GM12892 (cell line): ENCODE measurements at regions not wholly inside any gene's neighbourhood (a gene's known extent, or its start where the extent isn't known, plus 50 kb on each side); places are given as distances from the start of the nearest gene placed in this dataset.

Experiments used
- DNase-seq: peaks from one replicate; pipeline ENCODE4 v3.0.0; 2011; ENCODE audit not compliant: insufficient read length
- FAIRE-seq: peaks from 2 replicates; lab custom pipeline; 2011; peaks lifted over from hg19 to GRCh38; lab: Jason Lieb, UNC
- POLR2A ChIP-seq: IDR thresholded peaks from 2 replicates; pipeline ENCODE4 v1.6.1; 2011; ENCODE audit warnings: low read depth, low read length, control low read depth
- POLR2AphosphoS5 ChIP-seq: IDR thresholded peaks from 2 replicates; pipeline ENCODE4 v1.6.1; 2011; ENCODE audit warnings: low read depth, low read length, control low read depth
- TAF1 ChIP-seq: IDR thresholded peaks from 2 replicates; pipeline ENCODE4 v1.6.1; 2011; ENCODE audit warnings: low read depth, mild to moderate bottlenecking, control low read depth, low read length, borderline replicate concordance

DNA sequence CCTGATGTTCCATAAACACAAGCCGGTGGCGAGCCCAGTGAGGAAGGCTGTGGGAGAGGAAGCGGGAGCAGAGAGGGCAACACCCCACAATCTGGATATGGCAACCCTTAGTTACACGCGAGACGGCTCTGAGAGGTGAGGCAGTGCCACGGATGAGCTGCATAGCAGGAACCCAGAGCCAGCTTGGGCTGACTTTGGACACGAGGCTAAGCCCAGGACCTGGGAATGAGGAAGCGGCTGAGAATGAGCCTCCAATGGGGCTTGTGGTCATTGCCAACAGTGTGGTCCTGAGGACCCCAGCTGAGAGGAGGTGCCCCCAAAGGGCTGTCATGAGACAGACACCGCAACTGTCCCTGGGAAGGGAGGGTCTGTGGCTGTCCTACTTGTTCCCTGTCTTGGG, 160.0 kb upstream of the SMIM23 start:
- FAIRE-seq, result no peak
- no peak for DNase-seq

DNA sequence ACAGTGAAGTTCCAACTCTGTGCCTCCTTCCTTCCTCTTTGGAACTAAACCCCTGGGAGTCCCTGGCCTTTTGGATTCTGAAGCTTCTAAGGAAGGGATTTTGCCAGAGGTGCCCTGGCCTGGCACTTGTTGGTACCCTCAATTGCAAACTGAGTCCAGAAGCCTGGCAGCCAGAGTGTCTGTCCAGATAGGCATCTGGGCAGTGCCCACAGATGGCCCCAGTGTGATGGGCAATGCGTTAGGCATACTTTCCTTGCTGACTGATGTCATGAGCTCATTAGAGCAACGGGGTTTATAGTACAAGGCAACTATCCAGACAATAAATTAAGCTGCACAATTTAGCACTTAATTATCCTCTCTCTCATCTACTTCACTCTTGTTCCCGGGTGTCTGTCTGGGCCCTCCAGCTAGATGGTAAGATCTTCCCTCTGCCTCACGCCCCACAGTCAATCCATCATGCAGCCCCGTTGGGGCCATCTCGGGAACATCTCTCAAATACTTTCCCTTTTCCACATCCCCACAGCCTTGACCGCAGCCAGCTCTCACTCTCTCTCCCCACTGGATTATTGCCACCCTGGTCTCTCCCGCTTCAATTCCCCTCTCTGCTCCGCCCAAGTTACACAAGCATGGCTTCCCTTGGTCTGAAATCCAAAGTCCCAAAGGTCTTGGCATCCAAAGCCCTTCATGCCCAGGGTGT, 157.5 kb upstream of the SMIM23 start:
- no peak for TF ChIP-seq POLR2A
- no peak for TF ChIP-seq POLR2AphosphoS5
- no peak for TF ChIP-seq TAF1
- DNase-seq, result no peak
- FAIRE-seq, result no peak

More for the DNA sequence above, 160.0 kb upstream of the SMIM23 start:
- no peak for TF ChIP-seq TAF1
- TF ChIP-seq POLR2A, result no peak
- TF ChIP-seq POLR2AphosphoS5, result no peak

DNA sequence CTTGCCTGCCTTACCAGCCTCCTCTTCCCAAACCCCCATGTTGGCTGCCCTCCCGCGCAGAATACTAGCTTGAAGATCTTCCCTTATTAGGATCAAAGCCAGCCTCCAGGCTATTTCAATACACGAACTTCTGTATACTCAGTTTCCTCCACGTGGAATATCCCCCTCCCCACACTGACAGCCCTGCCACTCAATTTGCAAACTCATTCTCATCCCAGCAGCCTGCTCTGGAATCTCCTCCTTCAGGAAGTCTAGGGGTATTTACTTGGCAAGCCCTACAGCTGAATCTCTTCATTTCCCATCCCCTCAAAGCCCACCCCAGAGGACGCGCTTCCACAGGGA, 157.0 kb upstream of the SMIM23 start:
- TF ChIP-seq POLR2AphosphoS5 (no peak), POLR2A (no peak), TAF1 (no peak)
- no peak for DNase-seq
- FAIRE-seq, result no peak

GRCh38 chr5:171629221-171629620, 156.4 kb upstream of the SMIM23 start:
- FAIRE-seq (no peak), DNase-seq (no peak)
- TF ChIP-seq TAF1, result no peak
- no peak for TF ChIP-seq POLR2A
- no peak for TF ChIP-seq POLR2AphosphoS5

DNA sequence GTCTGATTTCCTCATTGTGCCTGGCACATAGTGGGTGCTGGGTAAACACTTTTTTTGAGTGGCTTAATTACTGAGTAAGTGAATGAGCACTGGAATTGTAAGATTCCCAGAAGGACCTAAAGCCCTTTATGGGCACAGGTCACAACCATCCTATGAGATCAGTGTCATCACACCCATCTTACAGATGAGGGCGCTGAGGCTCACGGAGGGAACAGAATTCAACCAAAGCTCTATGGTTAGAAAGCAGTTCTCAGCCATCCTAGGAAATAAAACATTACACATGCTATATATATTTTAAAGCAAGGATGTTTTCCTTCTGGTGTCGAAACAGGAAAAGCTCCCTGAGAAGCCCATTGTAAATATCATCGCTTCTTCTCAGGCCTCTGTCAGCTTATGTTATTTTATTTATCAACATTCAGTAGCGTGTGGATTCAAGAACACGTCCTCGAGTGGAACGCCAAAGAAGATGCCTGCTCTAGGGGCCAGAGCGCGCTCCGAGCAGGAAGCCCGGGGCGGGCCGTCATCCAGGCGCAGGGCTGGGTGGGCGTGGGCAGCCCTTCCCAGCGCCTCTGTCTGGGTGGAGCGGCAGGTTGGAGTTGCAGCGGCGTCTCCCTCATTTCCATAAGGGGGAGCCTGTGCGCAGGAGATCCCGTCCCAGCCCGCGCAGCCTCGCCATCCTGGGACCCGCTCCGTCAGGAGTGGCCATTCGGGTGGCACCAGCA, 155.8 kb upstream of the SMIM23 start:
- FAIRE-seq (no peak), DNase-seq (no peak)
- TF ChIP-seq TAF1, result no peak

DNA sequence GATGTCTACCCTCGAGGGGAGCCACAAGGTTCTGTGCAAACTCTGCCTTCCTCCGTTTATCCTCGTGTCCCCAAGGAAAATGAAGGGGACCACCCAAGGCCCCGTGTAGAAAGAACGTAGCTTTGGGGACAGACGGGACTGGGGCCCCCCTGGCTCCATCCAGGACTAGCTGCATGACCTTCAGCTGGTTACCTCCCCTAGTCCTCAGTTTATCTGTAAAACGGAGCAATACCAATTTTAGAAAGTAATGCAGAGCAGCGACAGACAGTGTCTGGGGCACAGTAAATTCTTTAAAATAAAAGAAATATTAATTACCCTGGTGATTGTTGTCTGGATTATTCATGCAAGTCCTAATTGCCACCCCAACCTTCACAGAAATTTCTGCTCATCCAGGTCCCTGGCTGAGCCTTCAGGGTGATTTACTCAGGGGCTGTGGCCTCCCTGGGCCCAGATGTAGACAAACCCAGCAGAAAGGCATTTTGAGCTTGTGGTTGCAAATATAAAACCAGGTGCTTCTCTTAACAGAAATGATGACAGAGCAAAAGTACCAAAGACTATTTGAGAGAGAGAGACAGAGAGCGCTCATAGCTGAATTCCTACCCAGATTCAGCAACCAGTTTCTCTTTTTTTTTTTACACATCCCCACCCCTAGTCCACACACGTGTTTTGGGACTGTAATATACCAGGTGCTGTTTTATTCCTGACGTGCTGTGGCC, 155.1 kb upstream of the SMIM23 start:
- TF ChIP-seq POLR2AphosphoS5 (no peak), TAF1 (no peak), POLR2A (no peak)
- DNase-seq (no peak), FAIRE-seq (no peak)

- FAIRE-seq (no peak), DNase-seq (no peak)
- no peak for TF ChIP-seq POLR2A
- no peak for TF ChIP-seq POLR2AphosphoS5
- no peak for TF ChIP-seq TAF1
Measured at GRCh38 chr5:171632616-171633015, 153.0 kb upstream of the SMIM23 start.

DNA sequence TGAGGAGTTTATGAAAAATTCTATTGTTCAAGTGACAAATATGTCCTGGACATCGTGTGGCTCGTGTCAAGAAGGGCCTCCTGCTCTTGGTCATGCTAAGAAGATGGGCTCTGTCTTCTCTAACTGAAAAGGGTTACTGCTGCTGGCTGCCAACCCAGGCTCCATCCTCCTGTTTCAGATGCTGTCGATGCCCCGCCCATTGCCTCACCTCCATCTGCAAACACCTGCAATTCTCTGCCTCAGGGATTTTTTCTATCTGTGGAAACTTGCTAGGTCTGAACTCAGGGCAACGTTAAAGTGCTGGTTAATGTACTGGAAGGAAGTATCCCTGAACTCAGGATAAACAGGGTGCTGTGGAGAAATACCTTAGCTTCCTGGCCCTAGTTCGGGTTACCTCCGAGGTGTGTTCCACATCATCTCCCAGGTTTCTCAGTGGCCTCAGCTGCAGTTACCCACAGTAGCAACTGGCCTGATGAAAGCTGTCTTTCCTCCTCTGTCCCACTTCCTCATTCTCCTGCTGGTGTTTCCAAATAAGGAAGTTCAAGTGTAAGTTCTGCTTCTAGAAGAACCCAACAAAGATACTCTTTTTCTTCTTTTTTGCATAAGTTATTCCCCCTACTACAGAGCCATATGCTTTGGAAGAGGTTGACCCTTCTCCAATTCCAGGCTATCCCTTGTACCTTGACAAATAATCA, 151.7 kb upstream of the SMIM23 start:
- FAIRE-seq (peak; percentile 60), DNase-seq (no peak)
- TF ChIP-seq POLR2AphosphoS5 (no peak), TAF1 (no peak)

DNA sequence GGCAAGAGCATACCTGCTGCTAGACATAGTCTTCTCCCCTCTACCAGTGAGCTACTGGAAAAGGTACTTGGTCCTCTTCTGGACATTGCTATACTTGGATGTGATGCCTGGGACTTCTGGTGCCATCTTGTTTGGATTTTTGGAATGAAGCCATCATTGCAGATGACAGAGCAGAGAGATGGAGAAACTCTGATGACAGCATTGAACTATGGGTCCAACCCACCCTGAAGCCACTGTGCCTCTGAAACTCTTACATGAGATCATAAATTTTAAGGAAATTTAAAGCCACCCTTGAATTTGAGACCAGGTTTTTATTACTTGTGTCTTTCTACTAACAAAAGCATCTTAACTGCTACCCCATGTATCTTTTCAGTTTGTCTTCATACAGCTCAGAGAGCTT, 151.1 kb upstream of the SMIM23 start:
- TF ChIP-seq POLR2AphosphoS5 (no peak), TAF1 (no peak), POLR2A (no peak)
- DNase-seq (no peak), FAIRE-seq (no peak)

GRCh38 chr5:171635028-171635427, 150.6 kb upstream of the SMIM23 start:
- TF ChIP-seq TAF1 (no peak), POLR2A (no peak), POLR2AphosphoS5 (no peak)
- DNase-seq, result no peak
- FAIRE-seq, result no peak

GRCh38 chr5:171635561-171636245, 149.9 kb upstream of the SMIM23 start:
- FAIRE-seq, result no peak
- no peak for DNase-seq
- TF ChIP-seq TAF1 (no peak), POLR2AphosphoS5 (no peak), POLR2A (no peak)
